HepG2 (cell line): ENCODE measurements at regions not wholly inside any gene's neighbourhood (a gene's known extent, or its start where the extent isn't known, plus 50 kb on each side); places are given as distances from the start of the nearest gene placed in this dataset.

Source experiments
- NFE2 ChIP-seq: sonication (generic); formaldehyde crosslinking; IDR thresholded peaks from 2 replicates; pipeline ENCODE4 v1.4.0; 2020; ENCODE audit warnings: missing genetic modification reagents
- SMAD9 ChIP-seq: sonication (generic); formaldehyde crosslinking; IDR thresholded peaks from 2 replicates; pipeline ENCODE4 v1.5.1; 2020; ENCODE audit warnings: mild to moderate bottlenecking, missing genetic modification reagents
- YEATS4 ChIP-seq: sonication (generic); formaldehyde crosslinking; IDR thresholded peaks from 2 replicates; pipeline ENCODE4 v1.4.0; 2020; ENCODE audit warnings: missing genetic modification reagents, borderline replicate concordance
- ZFP41 ChIP-seq: sonication (generic); formaldehyde crosslinking; IDR thresholded peaks from 2 replicates; pipeline ENCODE4 v1.4.0; 2020; ENCODE audit warnings: mild to moderate bottlenecking, missing genetic modification reagents, borderline replicate concordance
- TF ChIP-seq, protein P1 (sequence below): sonication (generic); formaldehyde crosslinking; IDR thresholded peaks from 2 replicates; pipeline ENCODE4 v1.8.1; 2022; ENCODE audit warnings: mild to moderate bottlenecking, missing genetic modification reagents
- TF ChIP-seq, protein P2 (sequence below): sonication (generic); formaldehyde crosslinking; IDR thresholded peaks from 2 replicates; pipeline ENCODE4 v1.4.0; 2020; ENCODE audit warnings: missing genetic modification reagents
- TF ChIP-seq, protein P3 (sequence below): sonication (generic); formaldehyde crosslinking; conservative IDR thresholded peaks from 2 replicates; pipeline ENCODE4 v1.4.0; 2020; ENCODE audit warnings: missing genetic modification reagents

DNA sequence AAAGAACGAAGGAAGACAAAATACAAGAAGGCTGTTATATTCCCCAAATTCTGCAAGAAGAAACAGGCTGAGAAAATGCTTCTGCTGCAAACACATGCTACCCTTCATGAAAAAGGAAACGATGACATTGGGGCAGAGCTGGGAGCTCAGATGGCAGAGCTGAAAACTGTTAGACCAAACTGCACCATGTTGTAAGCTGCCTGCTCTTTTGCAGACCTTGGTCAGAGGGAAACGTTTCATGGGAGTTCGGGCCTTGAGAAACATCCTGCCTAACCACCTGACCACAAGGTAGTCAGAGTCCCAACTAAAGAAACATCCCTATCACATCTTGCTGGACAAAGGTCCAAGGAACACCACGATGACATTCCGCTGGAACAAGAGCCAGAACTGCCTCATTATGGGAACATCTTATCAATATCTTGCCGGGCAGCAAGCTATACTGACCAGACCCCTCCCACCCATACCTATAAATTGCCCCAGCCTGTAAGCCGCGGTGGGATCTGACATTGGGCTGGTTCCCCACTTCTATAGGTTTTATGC is 110.7 kb upstream of the CTSC start:
- TF ChIP-seq NFE2 (CRISPR knock-in tag) (no peak), YEATS4 (CRISPR knock-in tag) (no peak), ZFP41 (CRISPR knock-in tag) (no peak), SMAD9 (CRISPR knock-in tag) (no peak)
- TF ChIP-seq, protein P1, sequence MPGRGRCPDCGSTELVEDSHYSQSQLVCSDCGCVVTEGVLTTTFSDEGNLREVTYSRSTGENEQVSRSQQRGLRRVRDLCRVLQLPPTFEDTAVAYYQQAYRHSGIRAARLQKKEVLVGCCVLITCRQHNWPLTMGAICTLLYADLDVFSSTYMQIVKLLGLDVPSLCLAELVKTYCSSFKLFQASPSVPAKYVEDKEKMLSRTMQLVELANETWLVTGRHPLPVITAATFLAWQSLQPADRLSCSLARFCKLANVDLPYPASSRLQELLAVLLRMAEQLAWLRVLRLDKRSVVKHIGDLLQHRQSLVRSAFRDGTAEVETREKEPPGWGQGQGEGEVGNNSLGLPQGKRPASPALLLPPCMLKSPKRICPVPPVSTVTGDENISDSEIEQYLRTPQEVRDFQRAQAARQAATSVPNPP (CRISPR knock-in tag), result no peak
- TF ChIP-seq, protein P2, sequence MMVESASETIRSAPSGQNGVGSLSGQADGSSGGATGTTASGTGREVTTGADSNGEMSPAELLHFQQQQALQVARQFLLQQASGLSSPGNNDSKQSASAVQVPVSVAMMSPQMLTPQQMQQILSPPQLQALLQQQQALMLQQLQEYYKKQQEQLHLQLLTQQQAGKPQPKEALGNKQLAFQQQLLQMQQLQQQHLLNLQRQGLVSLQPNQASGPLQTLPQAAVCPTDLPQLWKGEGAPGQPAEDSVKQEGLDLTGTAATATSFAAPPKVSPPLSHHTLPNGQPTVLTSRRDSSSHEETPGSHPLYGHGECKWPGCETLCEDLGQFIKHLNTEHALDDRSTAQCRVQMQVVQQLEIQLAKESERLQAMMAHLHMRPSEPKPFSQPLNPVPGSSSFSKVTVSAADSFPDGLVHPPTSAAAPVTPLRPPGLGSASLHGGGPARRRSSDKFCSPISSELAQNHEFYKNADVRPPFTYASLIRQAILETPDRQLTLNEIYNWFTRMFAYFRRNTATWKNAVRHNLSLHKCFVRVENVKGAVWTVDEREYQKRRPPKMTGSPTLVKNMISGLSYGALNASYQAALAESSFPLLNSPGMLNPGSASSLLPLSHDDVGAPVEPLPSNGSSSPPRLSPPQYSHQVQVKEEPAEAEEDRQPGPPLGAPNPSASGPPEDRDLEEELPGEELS, result no peak
- TF ChIP-seq, protein P3, sequence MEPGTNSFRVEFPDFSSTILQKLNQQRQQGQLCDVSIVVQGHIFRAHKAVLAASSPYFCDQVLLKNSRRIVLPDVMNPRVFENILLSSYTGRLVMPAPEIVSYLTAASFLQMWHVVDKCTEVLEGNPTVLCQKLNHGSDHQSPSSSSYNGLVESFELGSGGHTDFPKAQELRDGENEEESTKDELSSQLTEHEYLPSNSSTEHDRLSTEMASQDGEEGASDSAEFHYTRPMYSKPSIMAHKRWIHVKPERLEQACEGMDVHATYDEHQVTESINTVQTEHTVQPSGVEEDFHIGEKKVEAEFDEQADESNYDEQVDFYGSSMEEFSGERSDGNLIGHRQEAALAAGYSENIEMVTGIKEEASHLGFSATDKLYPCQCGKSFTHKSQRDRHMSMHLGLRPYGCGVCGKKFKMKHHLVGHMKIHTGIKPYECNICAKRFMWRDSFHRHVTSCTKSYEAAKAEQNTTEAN (CRISPR knock-in tag), result no peak
